GM12873 (cell line): ENCODE measurements at regions not wholly inside any gene's neighbourhood (a gene's known extent, or its start where the extent isn't known, plus 50 kb on each side); places are given as distances from the start of the nearest gene placed in this dataset.

ENCODE experiments used
- CTCF ChIP-seq: IDR thresholded peaks from 2 replicates; pipeline ENCODE4 v1.5.1; 2012; ENCODE audit warnings: low read depth, mild to moderate bottlenecking, moderate library complexity, low read length, control low read depth; ENCODE audit not compliant: insufficient read depth; ENCODE audit errors: missing control alignments

- no peak for TF ChIP-seq CTCF
Observed at GRCh38 chr6:77366798-77367197, 96.5 kb downstream of the HTR1B start.

- no peak for TF ChIP-seq CTCF
Observed at GRCh38 chr6:77363702-77364101, 99.6 kb downstream of the HTR1B start.

GRCh38 chr6:77362055-77362454, 101.2 kb downstream of the HTR1B start:
- TF ChIP-seq CTCF, result no peak

- TF ChIP-seq CTCF, result no peak
Observed at GRCh38 chr6:77361018-77361417, 102.3 kb downstream of the HTR1B start.

GRCh38 chr6:77356821-77357220, 106.5 kb downstream of the HTR1B start:
- no peak for TF ChIP-seq CTCF

GRCh38 chr6:77354581-77354980, 108.7 kb downstream of the HTR1B start:
- no peak for TF ChIP-seq CTCF

GRCh38 chr6:77353129-77353528, 110.2 kb downstream of the HTR1B start:
- TF ChIP-seq CTCF, result no peak
